HL-60 (cell line): ENCODE measurements at regions not wholly inside any gene's neighbourhood (a gene's known extent, or its start where the extent isn't known, plus 50 kb on each side); places are given as distances from the start of the nearest gene placed in this dataset.

ENCODE experiments used
- DNase-seq, 2 experiments: peaks; one replicate each; pipeline ENCODE4 v3.0.0-alpha.2; 2010 to 2020; ENCODE audit warnings: low read depth in 1 of 2, low spot score in 1 of 2
- H3K27ac ChIP-seq: fragments of 250-450 bp; sonication (Bioruptor Pico); replicated peaks from 2 replicates; pipeline ENCODE4 v1.5.1; 2020; ENCODE audit warnings: mild to moderate bottlenecking, moderate library complexity
- H3K27me3 ChIP-seq: fragments of 250-450 bp; sonication (Bioruptor Pico); 2 replicates; pipeline ENCODE4 v1.5.1; 2021; ENCODE audit warnings: mild to moderate bottlenecking, moderate library complexity; ENCODE audit not compliant: insufficient read depth, poor library complexity, severe bottlenecking
- H3K4me3 ChIP-seq: replicated peaks from 2 replicates; pipeline ENCODE4 v1.5.1; 2011; ENCODE audit warnings: mild to moderate bottlenecking, control low read depth, low read length; ENCODE audit not compliant: insufficient read depth
- CTCF ChIP-seq: IDR thresholded peaks from one replicate; pipeline ENCODE4 v1.5.1; 2011; ENCODE audit warnings: low read length, control low read depth, inconsistent platforms; ENCODE audit not compliant: insufficient read depth
- GABPA ChIP-seq: IDR thresholded peaks from 2 replicates; pipeline ENCODE4 v1.6.1; 2012; ENCODE audit warnings: low read depth
- POLR2AphosphoS5 ChIP-seq: IDR thresholded peaks from 2 replicates; pipeline ENCODE4 v1.6.1; 2012; ENCODE audit warnings: low read depth
- SPI1 ChIP-seq: IDR thresholded peaks from 2 replicates; pipeline ENCODE4 v1.6.1; 2012; ENCODE audit warnings: low read depth, mild to moderate bottlenecking, borderline replicate concordance
- TF ChIP-seq, protein P1 (sequence below): IDR thresholded peaks from 2 replicates; pipeline ENCODE4 v1.6.1; 2012; ENCODE audit warnings: low read depth; ENCODE audit not compliant: insufficient replicate concordance

- DNase-seq = no peak
- no peak for TF ChIP-seq POLR2AphosphoS5
- no peak for TF ChIP-seq SPI1
- no peak for TF ChIP-seq GABPA
- no peak for TF ChIP-seq CTCF
- TF ChIP-seq, protein P1, sequence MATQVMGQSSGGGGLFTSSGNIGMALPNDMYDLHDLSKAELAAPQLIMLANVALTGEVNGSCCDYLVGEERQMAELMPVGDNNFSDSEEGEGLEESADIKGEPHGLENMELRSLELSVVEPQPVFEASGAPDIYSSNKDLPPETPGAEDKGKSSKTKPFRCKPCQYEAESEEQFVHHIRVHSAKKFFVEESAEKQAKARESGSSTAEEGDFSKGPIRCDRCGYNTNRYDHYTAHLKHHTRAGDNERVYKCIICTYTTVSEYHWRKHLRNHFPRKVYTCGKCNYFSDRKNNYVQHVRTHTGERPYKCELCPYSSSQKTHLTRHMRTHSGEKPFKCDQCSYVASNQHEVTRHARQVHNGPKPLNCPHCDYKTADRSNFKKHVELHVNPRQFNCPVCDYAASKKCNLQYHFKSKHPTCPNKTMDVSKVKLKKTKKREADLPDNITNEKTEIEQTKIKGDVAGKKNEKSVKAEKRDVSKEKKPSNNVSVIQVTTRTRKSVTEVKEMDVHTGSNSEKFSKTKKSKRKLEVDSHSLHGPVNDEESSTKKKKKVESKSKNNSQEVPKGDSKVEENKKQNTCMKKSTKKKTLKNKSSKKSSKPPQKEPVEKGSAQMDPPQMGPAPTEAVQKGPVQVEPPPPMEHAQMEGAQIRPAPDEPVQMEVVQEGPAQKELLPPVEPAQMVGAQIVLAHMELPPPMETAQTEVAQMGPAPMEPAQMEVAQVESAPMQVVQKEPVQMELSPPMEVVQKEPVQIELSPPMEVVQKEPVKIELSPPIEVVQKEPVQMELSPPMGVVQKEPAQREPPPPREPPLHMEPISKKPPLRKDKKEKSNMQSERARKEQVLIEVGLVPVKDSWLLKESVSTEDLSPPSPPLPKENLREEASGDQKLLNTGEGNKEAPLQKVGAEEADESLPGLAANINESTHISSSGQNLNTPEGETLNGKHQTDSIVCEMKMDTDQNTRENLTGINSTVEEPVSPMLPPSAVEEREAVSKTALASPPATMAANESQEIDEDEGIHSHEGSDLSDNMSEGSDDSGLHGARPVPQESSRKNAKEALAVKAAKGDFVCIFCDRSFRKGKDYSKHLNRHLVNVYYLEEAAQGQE = no peak
- no peak overlapping the region for H3K27ac ChIP-seq
These were observed 107.4 kb upstream of the GLI2 start for GRCh38 chr2:120628248-120628647.

DNA sequence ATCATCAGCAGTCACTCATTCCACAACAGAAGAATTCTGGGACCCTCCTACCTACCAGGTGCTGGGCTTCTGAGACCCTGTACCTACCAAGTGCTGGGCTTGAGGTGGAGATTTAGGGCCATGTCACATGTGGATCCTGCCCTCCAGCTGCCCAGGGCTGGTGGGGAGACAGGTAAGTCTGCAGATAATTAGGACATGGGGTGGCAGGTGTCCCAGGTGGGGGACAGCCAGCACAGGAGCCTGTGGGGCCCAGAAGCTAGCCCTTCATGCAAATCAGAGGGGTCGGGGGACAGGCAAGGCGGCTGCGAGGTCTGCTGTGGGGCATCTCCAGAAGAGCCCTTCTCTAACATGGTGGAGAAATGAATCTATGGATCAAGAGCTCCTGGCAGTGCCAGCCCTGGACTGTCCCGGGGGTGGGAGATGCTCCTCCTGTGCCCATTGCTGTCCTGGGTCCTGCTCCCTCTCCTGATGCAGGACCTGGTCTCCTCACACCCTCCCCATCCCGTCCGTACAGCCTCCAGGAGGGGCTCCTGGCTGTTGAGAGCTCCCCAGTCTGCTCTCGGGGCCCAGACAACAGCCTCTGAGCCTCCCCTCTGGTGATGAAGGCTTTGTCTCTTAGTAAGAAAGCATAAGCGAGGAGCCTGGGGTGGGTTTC lies 106.3 kb upstream of the GLI2 start:
- no peak for DNase-seq
- TF ChIP-seq POLR2AphosphoS5 (no peak), SPI1 (no peak), GABPA (no peak), CTCF (no peak)
- TF ChIP-seq, protein P1 = no peak
- Histone ChIP-seq H3K27me3 (no peaks in the 10 kb centered on the region), H3K27ac (no peak overlapping the region), H3K4me3 (no peak overlapping the region)

More at GRCh38 chr2:120628248-120628647, 107.4 kb upstream of the GLI2 start:
- Histone ChIP-seq H3K27me3 (no peaks in the 10 kb centered on the region), H3K4me3 (no peak overlapping the region)

DNA sequence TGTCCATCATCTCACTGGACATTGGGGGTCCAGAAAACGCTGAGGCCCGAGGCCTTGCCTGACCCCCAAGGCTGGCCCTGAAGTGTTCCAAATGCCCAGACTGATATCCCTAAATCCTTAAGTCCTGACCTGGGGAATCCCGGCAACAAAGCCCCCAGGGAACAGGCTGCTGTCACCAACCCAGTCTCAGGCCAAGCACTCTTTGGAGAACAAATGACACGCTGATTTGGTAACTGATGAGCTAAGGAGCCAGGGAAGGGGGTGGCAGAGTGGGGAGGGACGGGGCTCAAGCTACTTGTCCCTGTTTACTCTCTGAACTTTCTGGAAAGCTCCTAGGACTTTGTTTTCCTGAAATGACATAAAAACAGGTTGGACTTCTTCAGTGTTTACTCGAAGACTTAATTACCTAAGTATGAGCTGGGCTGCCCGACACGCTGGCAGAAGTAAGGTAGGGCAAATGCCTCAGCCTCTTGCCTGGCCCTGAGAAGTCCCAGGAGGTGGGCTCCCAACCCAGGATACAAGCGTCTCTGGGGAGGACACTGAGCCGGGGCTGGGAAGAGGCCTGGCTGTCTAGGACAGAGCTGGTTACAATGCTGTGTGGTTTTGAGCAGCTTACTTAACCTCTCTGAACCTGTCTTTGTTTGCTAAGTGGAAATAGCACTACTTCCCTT lies 105.5 kb upstream of the GLI2 start:
- no peak overlapping the region for H3K27ac ChIP-seq

DNA sequence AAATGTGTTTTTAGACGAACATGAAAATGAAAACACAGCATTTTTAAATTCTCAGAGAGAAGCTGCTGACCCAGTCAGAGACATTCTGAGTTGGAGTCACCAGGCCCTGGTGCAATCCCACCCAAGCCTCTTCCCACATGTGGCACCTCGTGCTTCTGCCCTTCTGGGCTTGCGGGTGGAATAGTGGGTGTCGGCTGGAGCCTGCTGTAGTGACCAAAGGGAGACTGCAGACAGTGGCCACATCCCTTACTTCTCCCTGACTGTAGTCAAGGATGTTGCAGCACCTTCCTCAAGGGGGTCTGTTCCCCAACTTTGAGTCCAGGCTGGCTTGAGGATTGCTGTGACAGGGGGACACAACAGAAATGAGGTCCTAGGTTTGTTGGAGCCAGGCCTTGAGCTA lies 104.4 kb upstream of the GLI2 start:
- DNase-seq = no peak
- no peaks in the 10 kb centered on the region for H3K27me3 ChIP-seq
- no peak overlapping the region for H3K4me3 ChIP-seq
- H3K27ac ChIP-seq = no peak overlapping the region
- TF ChIP-seq, protein P1 = no peak
- TF ChIP-seq CTCF (no peak), POLR2AphosphoS5 (no peak), GABPA (no peak), SPI1 (no peak)

More for the DNA sequence above, 105.5 kb upstream of the GLI2 start:
- TF ChIP-seq GABPA = no peak
- TF ChIP-seq SPI1 = no peak
- Histone ChIP-seq H3K4me3 (no peak overlapping the region), H3K27me3 (no peaks in the 10 kb centered on the region)
- DNase-seq = no peak
